MM.1S (cell line): ENCODE measurements at regions not wholly inside any gene's neighbourhood (a gene's known extent, or its start where the extent isn't known, plus 50 kb on each side); places are given as distances from the start of the nearest gene placed in this dataset.

Experiments
- DNase-seq: peaks from one replicate; pipeline ENCODE4 v3.0.0-alpha.2; 2015
- H2AFZ ChIP-seq: fragments of 300-600 bp; sonication (generic); 2 replicates; pipeline ENCODE4 v1.6.0; 2016; ENCODE audit warnings: antibody characterized with exemption, low read length
- H3F3A ChIP-seq: fragments of 300-600 bp; sonication (generic); 2 replicates; pipeline ENCODE4 v1.6.1; 2016; ENCODE audit warnings: mild to moderate bottlenecking, antibody characterized with exemption, low read length, moderate library complexity, mixed read lengths; ENCODE audit not compliant: insufficient read depth
- H3K27ac ChIP-seq: fragments of 300-600 bp; sonication (generic); 2 replicates; pipeline ENCODE4 v1.5.1; 2016; ENCODE audit warnings: mild to moderate bottlenecking, low read length
- H3K27me3 ChIP-seq: fragments of 300-600 bp; sonication (generic); replicated peaks from 2 replicates; pipeline ENCODE4 v1.6.0; 2016; ENCODE audit warnings: low read length; ENCODE audit not compliant: insufficient read depth
- H3K36me3 ChIP-seq: fragments of 300-600 bp; sonication (generic); replicated peaks from 2 replicates; pipeline ENCODE4 v1.6.1; 2016; ENCODE audit warnings: mild to moderate bottlenecking, low read length, mixed read lengths; ENCODE audit not compliant: insufficient read depth
- H3K4me1 ChIP-seq: fragments of 300-600 bp; sonication (generic); 2 replicates; pipeline ENCODE4 v1.6.1; 2016; ENCODE audit warnings: low read length, mixed read lengths
- H3K4me2 ChIP-seq: fragments of 300-600 bp; sonication (generic); 2 replicates; pipeline ENCODE4 v1.6.0; 2016; ENCODE audit warnings: low read depth, low read length
- H3K4me3 ChIP-seq: fragments of 300-600 bp; sonication (generic); 2 replicates; pipeline ENCODE4 v1.5.1; 2016; ENCODE audit warnings: low read length, mixed read lengths
- H3K79me2 ChIP-seq: fragments of 300-600 bp; sonication (generic); 2 replicates; pipeline ENCODE4 v1.6.1; 2016; ENCODE audit warnings: mixed run types, low read length, mixed read lengths
- H3K9ac ChIP-seq: fragments of 300-600 bp; sonication (generic); 2 replicates; pipeline ENCODE4 v1.6.1; 2016; ENCODE audit warnings: low read length, mixed read lengths
- H3K9me2 ChIP-seq: fragments of 300-600 bp; sonication (generic); replicated peaks from 2 replicates; pipeline ENCODE4 v1.6.1; 2016; ENCODE audit warnings: mild to moderate bottlenecking, low read length, mixed read lengths; ENCODE audit not compliant: insufficient read depth
- H3K9me3 ChIP-seq: fragments of 300-600 bp; sonication (generic); replicated peaks from 2 replicates; pipeline ENCODE4 v1.6.1; 2016; ENCODE audit warnings: mild to moderate bottlenecking, low read length, mixed read lengths; ENCODE audit not compliant: insufficient read depth
- H4K20me1 ChIP-seq: fragments of 300-600 bp; sonication (generic); 2 replicates; pipeline ENCODE4 v1.6.1; 2016; ENCODE audit warnings: mild to moderate bottlenecking, low read length, moderate library complexity, mixed read lengths; ENCODE audit not compliant: insufficient read depth
- EZH2 ChIP-seq: fragments of 300-600 bp; sonication (generic); optimal IDR thresholded peaks from 2 replicates; pipeline ENCODE3; 2017; ENCODE audit warnings: low read depth, mild to moderate bottlenecking, antibody characterized with exemption, low read length, mixed read lengths
- EZH2phosphoT487 ChIP-seq: fragments of 300-600 bp; sonication (generic); IDR thresholded peaks from 2 replicates; pipeline ENCODE4 v1.6.1; 2018; ENCODE audit warnings: antibody characterized with exemption, low read length
- TF ChIP-seq, protein P1 (sequence below): fragments of 300-600 bp; sonication (generic); IDR thresholded peaks from 2 replicates; pipeline ENCODE4 v1.5.1; 2016; ENCODE audit warnings: antibody characterized with exemption, low read length, mixed read lengths

DNA sequence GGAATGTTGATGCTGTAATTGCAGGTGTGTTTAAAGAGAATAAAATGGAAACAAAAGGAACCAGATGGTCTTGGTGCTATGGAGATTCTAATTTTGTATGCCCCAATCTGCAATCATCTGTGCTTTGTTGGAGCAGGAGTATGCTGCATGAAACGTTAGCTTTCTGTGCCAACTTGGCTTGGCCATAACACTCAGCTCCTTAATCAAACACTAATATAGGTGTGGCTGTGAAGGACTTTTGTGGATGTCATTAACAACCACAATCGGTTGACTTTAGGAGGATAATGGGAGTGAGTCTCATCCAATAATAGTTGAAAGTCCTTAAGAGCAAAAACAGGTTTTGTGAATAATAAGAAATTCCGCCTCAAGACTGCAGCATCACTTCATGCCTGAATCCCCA is 399.2 kb downstream of the NLGN4X start:
- Histone ChIP-seq H3K9ac (no peak overlapping the region), H4K20me1 (no peaks in the 10 kb centered on the region), H3K27ac (no peak overlapping the region), H3F3A (no peaks in the 10 kb centered on the region), H3K27me3 (no peaks in the 10 kb centered on the region), H3K79me2 (no peaks in the 10 kb centered on the region), H3K4me2 (no peak overlapping the region), H3K36me3 (no peaks in the 10 kb centered on the region), H2AFZ (no peak overlapping the region), H3K4me3 (no peak overlapping the region), H3K4me1 (no peaks in the 10 kb centered on the region), H3K9me2 (no peaks in the 10 kb centered on the region), H3K9me3 (no peaks in the 10 kb centered on the region)
- DNase-seq = no peak
- TF ChIP-seq, protein P1, sequence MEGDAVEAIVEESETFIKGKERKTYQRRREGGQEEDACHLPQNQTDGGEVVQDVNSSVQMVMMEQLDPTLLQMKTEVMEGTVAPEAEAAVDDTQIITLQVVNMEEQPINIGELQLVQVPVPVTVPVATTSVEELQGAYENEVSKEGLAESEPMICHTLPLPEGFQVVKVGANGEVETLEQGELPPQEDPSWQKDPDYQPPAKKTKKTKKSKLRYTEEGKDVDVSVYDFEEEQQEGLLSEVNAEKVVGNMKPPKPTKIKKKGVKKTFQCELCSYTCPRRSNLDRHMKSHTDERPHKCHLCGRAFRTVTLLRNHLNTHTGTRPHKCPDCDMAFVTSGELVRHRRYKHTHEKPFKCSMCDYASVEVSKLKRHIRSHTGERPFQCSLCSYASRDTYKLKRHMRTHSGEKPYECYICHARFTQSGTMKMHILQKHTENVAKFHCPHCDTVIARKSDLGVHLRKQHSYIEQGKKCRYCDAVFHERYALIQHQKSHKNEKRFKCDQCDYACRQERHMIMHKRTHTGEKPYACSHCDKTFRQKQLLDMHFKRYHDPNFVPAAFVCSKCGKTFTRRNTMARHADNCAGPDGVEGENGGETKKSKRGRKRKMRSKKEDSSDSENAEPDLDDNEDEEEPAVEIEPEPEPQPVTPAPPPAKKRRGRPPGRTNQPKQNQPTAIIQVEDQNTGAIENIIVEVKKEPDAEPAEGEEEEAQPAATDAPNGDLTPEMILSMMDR = no peak
- no peak for TF ChIP-seq EZH2
- no peak for TF ChIP-seq EZH2phosphoT487

DNA sequence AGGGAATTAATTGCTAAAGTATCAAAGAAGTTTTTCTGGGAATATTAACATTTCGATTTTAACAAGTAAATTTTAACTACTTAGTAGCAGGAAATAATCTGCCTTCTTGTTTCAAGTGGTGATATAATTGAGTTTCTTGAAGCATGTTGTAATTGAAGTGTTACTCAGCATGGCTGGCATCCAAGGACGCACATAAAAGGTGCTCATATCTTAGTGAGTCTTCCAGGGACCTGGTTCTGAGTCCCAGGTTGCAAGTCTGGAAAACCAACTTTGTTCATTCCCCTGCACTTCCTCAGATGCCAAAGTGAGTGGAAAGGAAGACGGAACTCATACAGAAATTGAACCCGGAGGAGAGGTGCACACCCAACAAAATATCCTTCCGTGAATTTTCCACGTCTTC is 399.6 kb downstream of the NLGN4X start:
- H3K36me3 ChIP-seq = no peaks in the 10 kb centered on the region
- no peaks in the 10 kb centered on the region for H3F3A ChIP-seq
- no peak overlapping the region for H3K9ac ChIP-seq
- no peak overlapping the region for H3K4me2 ChIP-seq
- no peak overlapping the region for H2AFZ ChIP-seq
- no peaks in the 10 kb centered on the region for H4K20me1 ChIP-seq
- no peaks in the 10 kb centered on the region for H3K27me3 ChIP-seq
- H3K79me2 ChIP-seq = no peaks in the 10 kb centered on the region
- H3K4me3 ChIP-seq = no peak overlapping the region
- no peak overlapping the region for H3K27ac ChIP-seq
- no peak for DNase-seq
- H3K4me1 ChIP-seq = no peaks in the 10 kb centered on the region
- H3K9me2 ChIP-seq = no peaks in the 10 kb centered on the region
- TF ChIP-seq EZH2 = no peak
- TF ChIP-seq EZH2phosphoT487 = no peak
- TF ChIP-seq, protein P1 = no peak
- H3K9me3 ChIP-seq = no peaks in the 10 kb centered on the region

- no peak overlapping the region for H3K27ac ChIP-seq
- H3K4me1 ChIP-seq = no peaks in the 10 kb centered on the region
- TF ChIP-seq EZH2phosphoT487 = no peak
- TF ChIP-seq EZH2 = no peak
- TF ChIP-seq, protein P1 = no peak
- H2AFZ ChIP-seq = no peak overlapping the region
- H3K27me3 ChIP-seq = no peaks in the 10 kb centered on the region
- H3K9me3 ChIP-seq = no peaks in the 10 kb centered on the region
- H3K9ac ChIP-seq = no peak overlapping the region
- no peaks in the 10 kb centered on the region for H4K20me1 ChIP-seq
- H3K4me2 ChIP-seq = no peak overlapping the region
- no peak for DNase-seq
- no peaks in the 10 kb centered on the region for H3K79me2 ChIP-seq
- H3F3A ChIP-seq = no peaks in the 10 kb centered on the region
- H3K4me3 ChIP-seq = no peak overlapping the region
- no peaks in the 10 kb centered on the region for H3K9me2 ChIP-seq
- no peaks in the 10 kb centered on the region for H3K36me3 ChIP-seq
These were observed 404.8 kb downstream of the NLGN4X start for GRCh38 chrX:5823903-5824302.
